ENCODE measurements at regions not wholly inside any gene's neighbourhood (a gene's known extent, or its start where the extent isn't known, plus 50 kb on each side); places are given as distances from the start of the nearest gene placed in this dataset.

GRCh38 chr3:177689869-177690268, 492.6 kb upstream of the TBL1XR1 start:
- ATAC-seq = no peak
- no peak for TF ChIP-seq CTCF (IDR thresholded peaks at IDR 0.05)
- no peaks in the 10 kb centered on the region for H3K4me1 ChIP-seq
- no peak overlapping the region for H3K4me3 ChIP-seq
- 95 to 97% methylated on average over 4 of the region's 4 CpGs for WGBS, 2 donors
- no peak for DNase-seq
- intact Hi-C loops (cut with DNase I) = no loop called here
- FAIRE-seq = no peak
- H3K27ac ChIP-seq = no peak overlapping the region
- no peaks in the 10 kb centered on the region for H3K36me3 ChIP-seq
- no peaks in the 10 kb centered on the region for H3K9me3 ChIP-seq
- H3K27me3 ChIP-seq = no peaks in the 10 kb centered on the region

- Histone ChIP-seq H3K4me1 (no peaks in the 10 kb centered on the region), H3K4me3 (no peak overlapping the region), H3K27me3 (no peaks in the 10 kb centered on the region), H3K36me3 (no peaks in the 10 kb centered on the region), H3K27ac (no peak overlapping the region), H3K9me3 (no peaks in the 10 kb centered on the region)
- ATAC-seq = no peak
- intact Hi-C loops (cut with DNase I) = no loop called here
- no peak for FAIRE-seq
- WGBS, 2 donors = 82 to 90% methylated on average over 3 of the region's 3 CpGs
- TF ChIP-seq CTCF (IDR thresholded peaks at IDR 0.05) = no peak
- DNase-seq = no peak
Measured at GRCh38 chr3:177690306-177690705, 493.0 kb upstream of the TBL1XR1 start.

- no peak for TF ChIP-seq CTCF (IDR thresholded peaks at IDR 0.05)
- 56 to 63% methylated on average over 3 of the region's 3 CpGs for WGBS, 2 donors
- Histone ChIP-seq H3K36me3 (no peaks in the 10 kb centered on the region), H3K9me3 (no peaks in the 10 kb centered on the region), H3K27ac (no peak overlapping the region), H3K27me3 (no peaks in the 10 kb centered on the region), H3K4me1 (no peaks in the 10 kb centered on the region), H3K4me3 (no peak overlapping the region)
- intact Hi-C loops (cut with DNase I) = no loop called here
- FAIRE-seq (no peak), DNase-seq (no peak), ATAC-seq (no peak)
Measured at GRCh38 chr3:177692304-177692975, 495.2 kb upstream of the TBL1XR1 start.

GRCh38 chr3:177693616-177694264, 496.5 kb upstream of the TBL1XR1 start:
- Histone ChIP-seq H3K4me3 (no peak overlapping the region), H3K27me3 (no peaks in the 10 kb centered on the region), H3K4me1 (no peaks in the 10 kb centered on the region), H3K36me3 (no peaks in the 10 kb centered on the region), H3K27ac (no peak overlapping the region), H3K9me3 (no peaks in the 10 kb centered on the region)
- ATAC-seq = no peak
- intact Hi-C loops (cut with DNase I) = no loop called here
- TF ChIP-seq CTCF (IDR thresholded peaks at IDR 0.05) = no peak
- whole genome bisulfite sequencing, 2 donors = 71 to 73% methylated on average over 4 of the region's 4 CpGs
- DNase-seq = no peak
- no peak for FAIRE-seq

GRCh38 chr3:177694316-177694715, 497.0 kb upstream of the TBL1XR1 start:
- ATAC-seq = no peak
- Histone ChIP-seq H3K4me3 (no peak overlapping the region), H3K4me1 (no peaks in the 10 kb centered on the region)

More at GRCh38 chr3:177694316-177694715, 497.0 kb upstream of the TBL1XR1 start:
- Histone ChIP-seq H3K9me3 (no peaks in the 10 kb centered on the region), H3K27ac (no peak overlapping the region), H3K27me3 (no peaks in the 10 kb centered on the region), H3K36me3 (no peaks in the 10 kb centered on the region)
- DNase-seq = no peak
- TF ChIP-seq CTCF (IDR thresholded peaks at IDR 0.05) = no peak
- WGBS, 2 donors = 32 to 41% methylated on average over 3 of the region's 3 CpGs
- intact Hi-C loops (cut with DNase I) = no loop called here
- no peak for FAIRE-seq

Data from pancreas (tissue), 10 donors.